Caco-2 (cell line): ENCODE measurements at regions not wholly inside any gene's neighbourhood (a gene's known extent, or its start where the extent isn't known, plus 50 kb on each side); places are given as distances from the start of the nearest gene placed in this dataset.

ENCODE experiments used
- BruUV-seq: library from RNA; stranded (reverse); fragments of 400-500 nt; replicated peaks from 2 replicates; lab custom pipeline; 2021; lab: Mats Ljungman, UMichigan
- CTCF ChIA-PET: fragments of 300-600 bp; sonication (Branson Sonifier 250); formaldehyde crosslinking; loops from one replicate; lab custom pipeline; 2022; ENCODE audit warnings: antibody characterized with exemption; lab: Charles Lee
- POLR2A ChIA-PET: fragments of 300-600 bp; sonication (Branson Sonifier 250); formaldehyde crosslinking; loops from one replicate; lab custom pipeline; 2022; ENCODE audit warnings: antibody characterized with exemption; lab: Charles Lee
- DNase-seq, 2 experiments: peaks; one replicate each; pipeline versions ENCODE4 v3.0.0 to v3.0.0-alpha.2; 2020 to 2022
- H3K27me3 ChIP-seq: replicated peaks from 2 replicates; pipeline ENCODE4 v1.6.0; 2011; ENCODE audit warnings: low read length; ENCODE audit not compliant: control insufficient read depth, insufficient read depth
- H3K36me3 ChIP-seq: 2 replicates; pipeline ENCODE4 v1.5.1; 2011; ENCODE audit warnings: low read length; ENCODE audit not compliant: control insufficient read depth, insufficient read depth
- H3K4me1 ChIP-seq: fragments of 250-450 bp; sonication (Bioruptor Pico); 2 replicates; pipeline ENCODE4 v1.5.1; 2020; ENCODE audit warnings: mild to moderate bottlenecking
- H3K4me3 ChIP-seq: 2 replicates; pipeline ENCODE4 v1.5.1; 2011; ENCODE audit warnings: low read depth, mild to moderate bottlenecking, control low read depth, low read length
- H3K9me3 ChIP-seq: fragments of 250-450 bp; sonication (Bioruptor Pico); 2 replicates; pipeline ENCODE4 v1.5.1; 2020; ENCODE audit warnings: mild to moderate bottlenecking, moderate library complexity
- H3K27ac Mint-ChIP-seq: one replicate; pipeline ENCODE4 v1.8.0; 2022; ENCODE audit warnings: mixed read lengths; ENCODE audit not compliant: unreplicated experiment
- H3K27me3 Mint-ChIP-seq: one replicate; pipeline ENCODE4 v1.8.0; 2022; ENCODE audit warnings: mixed read lengths; ENCODE audit not compliant: insufficient read depth, unreplicated experiment
- H3K36me3 Mint-ChIP-seq: one replicate; pipeline ENCODE4 v1.8.0; 2022; ENCODE audit warnings: mild to moderate bottlenecking, mixed read lengths; ENCODE audit not compliant: insufficient read depth, unreplicated experiment
- H3K4me1 Mint-ChIP-seq: one replicate; pipeline ENCODE4 v1.8.0; 2022; ENCODE audit warnings: low read depth, mixed read lengths; ENCODE audit not compliant: unreplicated experiment
- H3K4me3 Mint-ChIP-seq: one replicate; pipeline ENCODE4 v1.8.0; 2022; ENCODE audit warnings: mild to moderate bottlenecking, moderate library complexity, mixed read lengths; ENCODE audit not compliant: unreplicated experiment
- H3K9me3 Mint-ChIP-seq: one replicate; pipeline ENCODE4 v1.8.0; 2022; ENCODE audit warnings: mixed read lengths; ENCODE audit not compliant: unreplicated experiment
- intact Hi-C: fragments of 100-400 bp; cut with micrococcal nuclease; formaldehyde crosslinking; loops from one replicate; pipeline ENCODE4 v1.10.0; 2022; ENCODE audit not compliant: unreplicated experiment
- TF ChIP-seq, protein P1 (sequence below), 2 experiments: fragments of 200-600 bp in 1 of 2; IDR thresholded peaks; 1 replicate in 1 of 2; 2 replicates in 1 of 2; pipeline versions ENCODE4 v1.5.1 to v1.8.0; 2011 to 2022; ENCODE audit warnings: antibody characterized with exemption in 1 of 2, control low read depth in 1 of 2, inconsistent platforms in 1 of 2, low read depth in 1 of 2, low read length in 1 of 2, mild to moderate bottlenecking in 1 of 2, moderate library complexity in 1 of 2; ENCODE audit not compliant: insufficient read depth in 1 of 2, severe bottlenecking in 1 of 2, unreplicated experiment in 1 of 2

DNA sequence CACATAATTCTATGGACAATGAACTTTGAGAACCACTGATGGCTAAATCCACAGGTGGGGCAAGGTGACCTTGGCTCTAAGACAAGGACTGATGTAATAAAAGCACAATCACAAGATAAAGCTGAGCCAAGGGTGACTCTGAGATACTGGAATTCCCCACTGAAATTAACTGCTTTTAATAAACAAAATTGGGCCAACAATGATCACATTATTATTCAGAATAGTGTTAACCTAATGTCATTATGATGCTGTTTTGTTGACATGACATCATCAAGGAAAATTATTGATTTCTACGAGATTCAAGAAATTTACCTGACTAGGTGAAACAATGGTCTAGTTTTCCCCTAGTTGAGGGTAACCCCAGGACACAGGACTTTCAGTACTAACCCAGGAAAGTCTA, 273.7 kb upstream of the NFIA start:
- TF ChIP-seq, protein P1, sequence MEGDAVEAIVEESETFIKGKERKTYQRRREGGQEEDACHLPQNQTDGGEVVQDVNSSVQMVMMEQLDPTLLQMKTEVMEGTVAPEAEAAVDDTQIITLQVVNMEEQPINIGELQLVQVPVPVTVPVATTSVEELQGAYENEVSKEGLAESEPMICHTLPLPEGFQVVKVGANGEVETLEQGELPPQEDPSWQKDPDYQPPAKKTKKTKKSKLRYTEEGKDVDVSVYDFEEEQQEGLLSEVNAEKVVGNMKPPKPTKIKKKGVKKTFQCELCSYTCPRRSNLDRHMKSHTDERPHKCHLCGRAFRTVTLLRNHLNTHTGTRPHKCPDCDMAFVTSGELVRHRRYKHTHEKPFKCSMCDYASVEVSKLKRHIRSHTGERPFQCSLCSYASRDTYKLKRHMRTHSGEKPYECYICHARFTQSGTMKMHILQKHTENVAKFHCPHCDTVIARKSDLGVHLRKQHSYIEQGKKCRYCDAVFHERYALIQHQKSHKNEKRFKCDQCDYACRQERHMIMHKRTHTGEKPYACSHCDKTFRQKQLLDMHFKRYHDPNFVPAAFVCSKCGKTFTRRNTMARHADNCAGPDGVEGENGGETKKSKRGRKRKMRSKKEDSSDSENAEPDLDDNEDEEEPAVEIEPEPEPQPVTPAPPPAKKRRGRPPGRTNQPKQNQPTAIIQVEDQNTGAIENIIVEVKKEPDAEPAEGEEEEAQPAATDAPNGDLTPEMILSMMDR (IDR thresholded peaks at IDR 0.05; ENCODE audit: insufficient read depth in 1 of 2, low read depth in 1 of 2, low read length in 1 of 2, severe bottlenecking in 1 of 2, unreplicated experiment in 1 of 2) = no peak
- Mint-ChIP-seq H3K4me1 (no peaks in the 10 kb centered on the region), H3K9me3 (no peaks in the 10 kb centered on the region), H3K36me3 (no peaks in the 10 kb centered on the region), H3K27ac (no peak overlapping the region), H3K27me3 (peaks cover 6% of the 10 kb centered on the region), H3K4me3 (no peak overlapping the region)
- Histone ChIP-seq H3K27me3 (no peaks in the 10 kb centered on the region), H3K4me1 (no peaks in the 10 kb centered on the region), H3K36me3 (no peaks in the 10 kb centered on the region), H3K9me3 (no peaks in the 10 kb centered on the region), H3K4me3 (no peak overlapping the region)
- ChIA-PET CTCF (no interaction called here), POLR2A (no interaction called here)
- no peak for DNase-seq
- no TSS peak for BruUV-seq
- intact Hi-C loops = no loop called here

DNA sequence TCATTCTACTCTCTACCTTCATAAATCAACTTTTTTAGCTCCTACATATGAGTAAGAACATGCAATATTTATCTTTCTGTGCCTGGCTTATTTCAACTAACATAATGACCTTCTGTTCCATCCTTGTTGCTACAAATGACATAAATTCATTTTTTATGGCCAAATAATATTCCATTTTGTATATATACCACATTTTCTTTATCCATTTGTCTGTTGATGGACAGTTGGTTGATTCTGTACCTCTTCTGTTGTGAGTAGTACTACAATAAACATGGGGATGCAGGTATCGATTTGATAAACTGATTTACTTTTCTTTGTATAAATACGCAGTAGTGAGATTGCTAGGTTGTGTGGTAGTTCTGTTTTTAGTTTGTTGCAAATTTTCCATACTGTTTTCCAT, 279.5 kb upstream of the NFIA start:
- Mint-ChIP-seq H3K4me1 (no peaks in the 10 kb centered on the region), H3K36me3 (no peaks in the 10 kb centered on the region), H3K9me3 (no peaks in the 10 kb centered on the region), H3K27me3 (no peaks in the 10 kb centered on the region), H3K27ac (no peak overlapping the region), H3K4me3 (no peak overlapping the region)
- ChIA-PET CTCF (no interaction called here), POLR2A (no interaction called here)
- DNase-seq = no peak
- no peaks in the 10 kb centered on the region for H3K27me3 ChIP-seq
- no peaks in the 10 kb centered on the region for H3K9me3 ChIP-seq
- BruUV-seq = no TSS peak
- TF ChIP-seq, protein P1 (IDR thresholded peaks at IDR 0.05; ENCODE audit: insufficient read depth in 1 of 2, low read depth in 1 of 2, low read length in 1 of 2, severe bottlenecking in 1 of 2, unreplicated experiment in 1 of 2) = no peak
- no peaks in the 10 kb centered on the region for H3K36me3 ChIP-seq
- no peak overlapping the region for H3K4me3 ChIP-seq
- intact Hi-C loops = no loop called here
- H3K4me1 ChIP-seq = no peaks in the 10 kb centered on the region

DNA sequence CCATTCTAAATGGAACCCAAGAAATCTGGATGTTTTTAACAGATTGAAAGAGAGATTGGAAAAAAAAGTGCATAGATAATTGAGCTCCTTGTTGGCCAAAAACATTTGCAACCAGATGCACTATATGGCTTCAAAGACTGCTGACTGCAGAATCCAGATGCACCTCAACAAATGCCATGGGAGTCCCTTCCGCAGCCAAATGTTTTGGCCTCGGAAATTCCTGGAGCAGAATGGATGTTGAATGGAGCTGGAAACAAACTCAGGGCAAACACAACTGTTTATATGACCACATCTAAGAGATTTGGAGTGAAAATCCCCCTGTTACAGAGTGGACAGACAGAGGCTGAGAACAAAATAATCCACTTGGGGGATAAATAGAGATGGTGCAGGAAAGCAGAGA, 285.0 kb upstream of the NFIA start:
- H3K4me3 ChIP-seq = no peak overlapping the region
- no peaks in the 10 kb centered on the region for H3K36me3 ChIP-seq
- Mint-ChIP-seq H3K27ac (no peak overlapping the region), H3K27me3 (peaks cover 6% of the 10 kb centered on the region), H3K36me3 (no peaks in the 10 kb centered on the region), H3K9me3 (no peaks in the 10 kb centered on the region), H3K4me3 (no peak overlapping the region), H3K4me1 (no peaks in the 10 kb centered on the region)
- intact Hi-C loops = no loop called here
- no peaks in the 10 kb centered on the region for H3K9me3 ChIP-seq
- ChIA-PET POLR2A (no interaction called here), CTCF (no interaction called here)
- no TSS peak for BruUV-seq
- TF ChIP-seq, protein P1 (IDR thresholded peaks at IDR 0.05; ENCODE audit: insufficient read depth in 1 of 2, low read depth in 1 of 2, low read length in 1 of 2, severe bottlenecking in 1 of 2, unreplicated experiment in 1 of 2) = no peak
- H3K4me1 ChIP-seq = no peaks in the 10 kb centered on the region
- no peak for DNase-seq
- H3K27me3 ChIP-seq = no peaks in the 10 kb centered on the region
